SHP77 treated with DMSO at 0.1 percent for 48 hours (cell line): ENCODE measurements at regions not wholly inside any gene's neighbourhood (a gene's known extent, or its start where the extent isn't known, plus 50 kb on each side); places are given as distances from the start of the nearest gene placed in this dataset.
"Not testable (repeated sequence)": the region's sequence is repeated elsewhere in the genome, so short reads cannot be mapped to it uniquely, and the experiment has no call there.

Experiments
- DNase-seq: peaks from one replicate; lab custom pipeline; 2025; lab: John Stamatoyannopoulos, UW

- no peak for DNase-seq
Observed at GRCh38 chr7:131681961-131682360, 125.5 kb upstream of the PODXL start.

DNA sequence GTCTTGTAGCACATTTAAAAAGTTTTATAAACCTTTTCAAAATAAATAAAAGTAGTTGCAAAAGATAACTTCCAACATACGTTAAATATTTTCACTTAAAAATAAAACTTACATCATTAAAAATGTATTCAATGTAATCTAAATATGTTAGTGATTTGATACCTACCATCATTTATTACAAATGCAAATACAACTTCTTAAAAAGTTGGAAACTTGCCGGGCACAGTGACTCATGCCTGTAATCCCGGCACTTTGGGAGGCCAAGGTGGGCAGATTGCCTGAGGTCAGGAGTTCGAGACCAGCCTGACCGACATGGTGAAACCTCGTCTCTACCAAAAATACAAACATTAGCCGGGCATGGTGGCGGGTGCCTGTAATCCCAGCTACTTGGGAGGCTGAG lies 122.6 kb upstream of the PODXL start:
- DNase-seq: not testable (repeated sequence)

DNA sequence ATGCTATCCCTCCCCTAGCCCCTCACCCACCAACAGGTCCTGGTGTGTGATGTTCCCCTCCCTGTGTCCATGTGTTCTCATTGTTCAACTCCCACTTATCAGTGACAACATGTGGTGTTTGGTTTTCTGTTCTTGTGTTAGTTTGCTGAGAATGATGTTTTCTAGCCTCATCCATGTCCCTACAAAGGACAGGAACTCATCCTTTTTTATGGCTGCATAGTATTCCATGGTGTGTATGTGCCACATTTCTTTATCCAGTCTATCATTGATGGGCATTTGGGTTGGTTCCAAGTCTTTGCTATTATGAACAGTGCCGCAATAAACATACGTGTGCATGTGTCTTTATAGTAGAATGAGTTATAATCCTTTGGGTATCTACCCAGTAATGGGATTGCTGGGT lies 120.4 kb upstream of the PODXL start:
- not testable (repeated sequence) for DNase-seq

- no peak for DNase-seq
Observed at GRCh38 chr7:131674131-131674530, 117.7 kb upstream of the PODXL start.

DNA sequence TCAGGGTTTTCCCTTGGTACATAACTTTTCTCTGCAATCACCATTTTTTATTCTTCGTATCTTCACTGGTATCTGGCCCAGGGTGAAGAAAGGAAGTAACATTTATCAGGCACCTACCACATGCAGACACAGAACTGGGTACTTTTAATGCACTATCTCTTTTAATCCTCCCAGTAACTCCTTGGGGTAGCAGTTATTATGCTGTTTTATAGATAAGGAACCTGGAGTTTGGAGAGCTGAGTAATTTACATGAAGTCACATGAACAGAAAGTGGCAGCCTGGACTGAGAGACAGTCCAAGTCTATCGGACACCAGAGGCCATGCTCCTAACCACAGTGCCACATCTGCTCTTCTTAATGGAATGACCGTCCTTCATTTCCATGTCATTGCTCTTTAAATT lies 117.1 kb upstream of the PODXL start:
- no peak for DNase-seq

- DNase-seq: no peak
Observed at GRCh38 chr7:131670406-131670805, 114.0 kb upstream of the PODXL start.

GRCh38 chr7:131667699-131668098 lies 111.3 kb upstream of the PODXL start:
- DNase-seq: no peak

- DNase-seq: no peak
Observed at GRCh38 chr7:131665021-131665420, 108.6 kb upstream of the PODXL start.

DNA sequence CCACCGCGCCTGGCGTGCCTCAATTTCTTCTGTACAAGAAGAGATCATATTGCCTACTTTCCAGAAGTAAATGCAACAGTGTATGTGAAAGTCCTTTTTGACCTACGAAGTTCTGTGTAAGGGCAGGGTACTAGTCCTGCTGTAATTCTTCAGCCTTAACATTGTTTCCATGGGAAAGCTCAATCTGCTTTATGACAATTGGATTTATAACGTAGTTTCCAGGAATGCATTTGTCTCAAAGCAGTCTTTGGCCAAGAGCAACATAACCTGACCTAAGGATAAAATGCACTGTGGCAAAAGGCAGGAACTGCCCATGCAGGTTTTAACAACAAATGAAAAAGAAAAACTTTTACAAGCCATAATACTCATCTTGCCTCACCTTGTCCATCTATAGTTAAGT lies 108.1 kb upstream of the PODXL start:
- DNase-seq: no peak

- DNase-seq: not testable (repeated sequence)
Observed at GRCh38 chr7:131662301-131662873, 106.0 kb upstream of the PODXL start.

DNA sequence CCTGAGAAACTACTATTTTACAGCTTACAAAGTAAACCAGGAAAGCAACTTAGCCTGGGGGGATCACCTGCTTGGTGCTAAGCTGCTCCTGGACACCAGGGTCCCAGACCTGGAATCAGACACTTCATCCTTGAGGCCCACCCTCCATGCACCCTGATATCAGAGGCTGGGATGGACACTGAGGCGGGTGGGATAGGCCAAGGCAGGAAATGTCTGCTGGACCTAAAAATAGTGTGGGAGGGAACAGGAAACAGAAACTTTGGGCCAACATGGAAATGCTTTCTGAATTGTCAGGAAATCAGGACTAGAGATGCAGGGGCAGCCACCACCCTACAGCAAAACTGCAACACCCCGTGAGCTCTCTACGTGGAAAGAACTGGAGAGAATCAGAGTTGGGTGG lies 101.5 kb upstream of the PODXL start:
- no peak for DNase-seq

- no peak for DNase-seq
Observed at GRCh38 chr7:131656980-131657723, 100.7 kb upstream of the PODXL start.

GRCh38 chr7:131655866-131656265 lies 99.4 kb upstream of the PODXL start:
- no peak for DNase-seq

DNA sequence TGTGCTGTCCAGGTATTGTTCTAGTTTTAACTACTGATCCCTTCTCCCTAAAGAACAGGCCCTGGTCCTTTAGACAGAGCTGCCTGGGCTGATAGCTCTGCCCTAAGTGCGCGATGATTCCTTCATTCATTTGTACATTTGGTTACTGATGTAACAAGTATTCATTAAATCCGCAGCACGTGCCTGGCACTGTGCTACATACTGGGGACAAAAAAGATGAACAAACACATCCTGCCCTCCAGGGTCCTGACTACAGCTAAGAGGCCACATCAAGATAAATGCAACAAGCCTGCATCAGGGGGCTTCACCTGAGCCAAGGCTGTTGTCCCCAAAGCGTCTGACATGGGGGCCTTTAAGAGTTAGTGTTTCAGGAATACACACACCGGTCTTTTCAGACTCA lies 99.0 kb upstream of the PODXL start:
- DNase-seq: no peak

GRCh38 chr7:131654668-131655326 lies 98.4 kb upstream of the PODXL start:
- DNase-seq: peak; percentile 32

- no peak for DNase-seq
Observed at GRCh38 chr7:131654249-131654558, 97.8 kb upstream of the PODXL start.

- DNase-seq: no peak
Observed at GRCh38 chr7:131653418-131654248, 97.2 kb upstream of the PODXL start.

DNA sequence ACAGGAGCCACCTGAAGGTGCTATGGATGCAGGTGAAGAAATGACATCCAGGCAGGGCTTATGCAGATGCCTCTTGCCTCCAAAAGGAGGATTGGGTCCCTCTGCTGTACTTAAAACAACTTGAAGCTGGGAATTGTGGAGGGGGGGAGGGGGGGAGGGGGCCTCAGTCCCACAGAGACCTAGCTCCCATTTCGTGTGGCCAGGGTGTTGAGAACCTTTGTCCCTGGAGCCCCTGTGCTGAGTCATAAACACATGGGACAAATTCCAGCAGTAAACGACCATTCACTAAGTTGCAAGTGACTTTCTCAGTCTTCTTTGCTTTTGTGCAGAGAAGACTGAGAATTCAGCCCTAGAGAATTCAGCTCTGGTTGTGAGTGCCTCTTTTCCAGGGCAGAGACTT lies 96.5 kb upstream of the PODXL start:
- no peak for DNase-seq

DNA sequence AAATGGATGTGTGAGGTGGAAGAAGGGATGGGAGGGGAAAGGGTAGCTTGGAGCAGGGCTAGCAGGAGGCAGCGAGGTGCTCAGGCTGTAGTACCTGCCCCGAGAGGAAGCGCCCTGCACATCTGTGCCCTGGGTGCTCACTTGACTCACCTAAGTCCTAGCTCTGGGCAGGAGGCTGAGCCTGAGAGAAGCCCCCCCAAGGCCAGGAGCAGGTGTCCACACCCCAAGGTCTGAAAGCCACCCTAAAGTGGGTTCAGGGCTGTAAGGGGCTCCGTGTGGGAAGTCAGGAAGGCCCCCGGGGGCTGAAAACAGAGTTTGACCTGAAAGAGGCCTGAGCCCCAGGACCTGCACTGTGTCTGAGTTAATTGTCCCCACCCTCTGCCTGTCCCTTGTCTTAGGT lies 95.8 kb upstream of the PODXL start:
- DNase-seq: no peak

DNA sequence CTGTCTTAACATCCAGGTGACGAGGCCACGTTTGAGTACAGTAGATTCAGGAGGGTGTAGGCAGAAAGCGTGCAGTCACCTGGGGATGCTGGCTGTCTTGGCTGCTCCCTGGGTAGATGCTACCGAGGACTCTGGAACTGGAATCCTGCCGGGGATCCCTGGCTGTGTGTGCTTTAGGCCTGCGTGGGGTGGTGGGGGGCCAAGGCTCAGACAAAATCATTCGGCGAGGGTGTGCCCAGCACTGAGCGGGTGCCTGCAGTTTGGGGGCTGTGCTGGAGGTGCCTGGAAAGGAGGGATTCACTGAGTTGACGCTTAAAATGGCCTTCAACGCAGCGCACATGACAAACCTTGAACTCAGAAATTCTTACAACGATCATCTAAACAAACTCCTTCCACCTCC lies 93.5 kb upstream of the PODXL start:
- no peak for DNase-seq

GRCh38 chr7:131649003-131649541 lies 92.6 kb upstream of the PODXL start:
- DNase-seq: no peak

GRCh38 chr7:131648491-131648890 lies 92.1 kb upstream of the PODXL start:
- no peak for DNase-seq

DNA sequence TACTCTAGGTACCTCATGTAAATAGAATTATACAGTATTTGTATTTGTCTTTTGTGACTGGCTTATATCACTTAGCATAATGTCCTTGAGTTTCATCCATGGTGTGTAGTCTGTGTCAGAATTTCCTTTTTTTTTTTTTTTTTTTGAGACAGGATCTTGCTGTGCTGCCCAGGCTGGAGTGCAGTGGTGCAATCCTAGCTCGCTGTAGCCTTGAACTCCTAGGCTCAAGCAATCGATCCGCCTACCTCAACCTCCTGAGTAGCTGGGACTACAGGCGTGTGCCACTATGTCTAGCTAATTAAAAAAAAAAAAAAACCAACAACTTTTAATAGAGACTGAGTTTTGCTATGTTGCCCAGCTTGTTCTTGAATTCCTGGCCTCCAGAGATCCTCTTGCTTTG lies 89.8 kb upstream of the PODXL start:
- DNase-seq: no peak
